ENCODE measurements at regions not wholly inside any gene's neighbourhood (a gene's known extent, or its start where the extent isn't known, plus 50 kb on each side); places are given as distances from the start of the nearest gene placed in this dataset.

DNA sequence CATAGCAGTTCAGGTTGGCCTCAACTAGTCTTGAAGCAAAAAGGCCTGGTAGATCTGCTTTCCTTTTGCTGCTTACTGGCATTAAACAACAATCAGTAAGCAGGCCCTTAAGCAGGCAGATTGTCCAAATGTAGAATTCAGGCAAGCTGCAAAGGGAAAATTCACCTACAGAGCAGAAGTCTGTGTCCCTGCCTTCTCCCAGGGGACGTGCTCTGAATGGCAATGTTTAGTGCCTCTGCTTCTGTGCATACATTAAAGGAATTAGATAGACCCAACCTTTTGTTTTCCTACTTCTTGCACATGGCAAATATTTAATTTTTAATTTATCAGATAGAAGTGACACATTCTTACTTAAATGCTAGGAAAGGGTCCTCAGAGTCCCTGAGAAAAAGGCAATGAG, 328.8 kb upstream of the PIK3R1 start:
- no peak overlapping the region for H3K4me3 ChIP-seq
- H3K27ac ChIP-seq = no peak overlapping the region
- DNase-seq = no peak
- no peak for TF ChIP-seq POLR2AphosphoS5 (IDR thresholded peaks at IDR 0.05)
- no peak for TF ChIP-seq EP300 (IDR thresholded peaks at IDR 0.05)
- no peak for TF ChIP-seq POLR2A (IDR thresholded peaks at IDR 0.05)
- TF ChIP-seq, protein P1, sequence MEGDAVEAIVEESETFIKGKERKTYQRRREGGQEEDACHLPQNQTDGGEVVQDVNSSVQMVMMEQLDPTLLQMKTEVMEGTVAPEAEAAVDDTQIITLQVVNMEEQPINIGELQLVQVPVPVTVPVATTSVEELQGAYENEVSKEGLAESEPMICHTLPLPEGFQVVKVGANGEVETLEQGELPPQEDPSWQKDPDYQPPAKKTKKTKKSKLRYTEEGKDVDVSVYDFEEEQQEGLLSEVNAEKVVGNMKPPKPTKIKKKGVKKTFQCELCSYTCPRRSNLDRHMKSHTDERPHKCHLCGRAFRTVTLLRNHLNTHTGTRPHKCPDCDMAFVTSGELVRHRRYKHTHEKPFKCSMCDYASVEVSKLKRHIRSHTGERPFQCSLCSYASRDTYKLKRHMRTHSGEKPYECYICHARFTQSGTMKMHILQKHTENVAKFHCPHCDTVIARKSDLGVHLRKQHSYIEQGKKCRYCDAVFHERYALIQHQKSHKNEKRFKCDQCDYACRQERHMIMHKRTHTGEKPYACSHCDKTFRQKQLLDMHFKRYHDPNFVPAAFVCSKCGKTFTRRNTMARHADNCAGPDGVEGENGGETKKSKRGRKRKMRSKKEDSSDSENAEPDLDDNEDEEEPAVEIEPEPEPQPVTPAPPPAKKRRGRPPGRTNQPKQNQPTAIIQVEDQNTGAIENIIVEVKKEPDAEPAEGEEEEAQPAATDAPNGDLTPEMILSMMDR (IDR thresholded peaks at IDR 0.05) = no peak
- no peaks in the 10 kb centered on the region for H3K36me3 ChIP-seq
- 39 to 78% (median 53%) methylated on average over 1 of the region's 1 CpG for WGBS, 5 donors
- no peaks in the 10 kb centered on the region for H3K9me3 ChIP-seq
- intact Hi-C loops (cut with DNase I; ENCODE audit: low total_unique reads) = no loop called here
- H3K27me3 ChIP-seq = no peaks in the 10 kb centered on the region
- no peaks in the 10 kb centered on the region for H3K4me1 ChIP-seq

DNA sequence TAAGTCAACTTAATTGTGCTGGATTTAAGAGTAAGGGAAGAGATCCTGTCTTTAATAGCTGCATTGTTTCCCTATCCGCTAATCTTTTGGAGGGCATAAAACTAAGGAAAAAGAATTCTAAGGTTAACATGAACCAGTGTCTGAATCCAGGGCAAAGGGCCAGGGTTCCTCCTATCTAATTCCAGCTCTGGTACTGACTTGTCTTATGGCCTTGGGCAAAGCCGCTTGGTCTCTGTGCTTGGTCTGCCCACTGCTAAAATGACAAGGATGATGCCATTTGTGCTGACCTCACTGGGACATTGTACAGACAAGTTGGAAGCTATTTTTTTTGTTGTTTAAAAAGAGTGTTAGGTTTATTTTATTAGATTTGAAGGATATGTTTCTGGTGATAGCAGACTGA, 334.7 kb upstream of the PIK3R1 start:
- Histone ChIP-seq H3K27ac (no peak overlapping the region), H3K9me3 (no peaks in the 10 kb centered on the region), H3K4me1 (peaks cover 0 to 13% (median 4%) of the 10 kb centered on the region in 4 donors), H3K27me3 (no peaks in the 10 kb centered on the region), H3K36me3 (no peaks in the 10 kb centered on the region), H3K4me3 (no peak overlapping the region)
- TF ChIP-seq POLR2A (IDR thresholded peaks at IDR 0.05) = no peak
- TF ChIP-seq, protein P1 (IDR thresholded peaks at IDR 0.05) = no peak
- TF ChIP-seq POLR2AphosphoS5 (IDR thresholded peaks at IDR 0.05) = no peak
- no peak for TF ChIP-seq EP300 (IDR thresholded peaks at IDR 0.05)
- intact Hi-C loops (cut with DNase I; ENCODE audit: low total_unique reads) = no loop called here
- WGBS, 5 donors = 79 to 97% (median 92%) methylated on average over 2 of the region's 2 CpGs
- no peak for DNase-seq

DNA sequence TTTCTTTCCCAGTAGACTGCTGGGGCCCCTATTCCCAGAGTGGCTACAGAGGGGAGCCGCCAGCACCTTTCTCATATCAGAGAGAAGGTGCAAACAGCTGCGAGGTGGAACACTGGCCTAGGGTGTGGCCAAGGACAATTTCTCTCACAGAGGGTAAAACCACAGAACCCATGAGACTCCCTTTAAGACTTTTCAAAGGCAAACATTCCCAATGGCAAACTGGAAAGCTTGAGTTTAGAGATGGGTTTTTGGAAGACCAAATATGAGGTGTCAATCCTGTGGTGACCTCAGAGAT, 335.1 kb upstream of the PIK3R1 start:
- Histone ChIP-seq H3K36me3 (no peaks in the 10 kb centered on the region), H3K4me3 (no peak overlapping the region), H3K27me3 (no peaks in the 10 kb centered on the region), H3K9me3 (no peaks in the 10 kb centered on the region), H3K27ac (no peak overlapping the region), H3K4me1 (peaks cover 0 to 13% (median 4%) of the 10 kb centered on the region in 4 donors)
- TF ChIP-seq EP300 (IDR thresholded peaks at IDR 0.05) = no peak
- TF ChIP-seq, protein P1 (IDR thresholded peaks at IDR 0.05) = no peak
- no peak for TF ChIP-seq POLR2A (IDR thresholded peaks at IDR 0.05)
- no peak for TF ChIP-seq POLR2AphosphoS5 (IDR thresholded peaks at IDR 0.05)
- WGBS, 5 donors = 35 to 78% (median 47%) methylated on average over 2 of the region's 2 CpGs
- intact Hi-C loops (cut with DNase I; ENCODE audit: low total_unique reads) = no loop called here
- peak; percentile 26 to 64 for DNase-seq

DNA sequence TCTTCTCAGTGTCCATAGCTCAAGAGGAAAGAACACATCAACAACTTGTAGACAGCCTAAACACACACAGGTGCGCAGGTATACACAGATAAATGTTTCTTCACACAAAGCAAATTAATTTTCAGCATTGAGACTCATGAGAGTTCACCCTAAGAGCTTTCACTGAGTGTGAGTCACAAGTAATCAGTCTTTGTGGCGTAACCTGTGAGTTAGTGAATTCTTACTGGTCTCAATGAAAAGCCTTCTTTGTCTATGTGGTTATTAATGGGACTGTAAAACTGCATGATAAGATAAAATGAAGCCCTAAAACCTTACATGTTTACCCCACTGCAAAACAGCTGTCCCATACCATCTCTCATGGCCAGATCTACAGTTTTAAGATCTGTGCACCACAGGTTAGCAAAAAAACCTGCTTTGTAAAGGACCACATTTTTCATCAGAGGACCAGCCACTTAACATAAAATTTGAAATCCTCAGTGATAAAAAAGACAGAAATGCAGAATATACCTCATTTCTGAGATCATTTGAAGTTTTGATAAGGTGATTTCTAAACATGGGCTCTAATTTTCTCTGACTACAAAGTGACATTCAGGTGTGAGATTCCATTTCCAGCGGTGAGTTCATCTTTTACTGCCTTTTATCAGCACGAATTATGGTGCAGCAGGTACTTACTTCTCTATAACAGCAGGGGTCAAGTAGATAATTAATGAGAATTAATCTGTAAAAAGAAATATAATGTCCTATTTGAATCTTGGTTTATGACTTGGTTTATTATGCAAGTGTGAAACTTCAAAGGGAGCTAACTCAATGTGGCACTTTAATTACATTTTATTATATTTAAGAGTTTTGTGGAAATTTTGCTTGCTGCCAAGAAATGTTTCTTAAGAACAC, 335.7 kb upstream of the PIK3R1 start:
- peaks cover 0 to 13% (median 4%) of the 10 kb centered on the region in 4 donors for H3K4me1 ChIP-seq
- intact Hi-C loops (cut with DNase I; ENCODE audit: low total_unique reads) = no loop called here
- peak in 1 of 3 donors; percentile 11 for TF ChIP-seq POLR2AphosphoS5 (IDR thresholded peaks at IDR 0.05)
- TF ChIP-seq, protein P1 (IDR thresholded peaks at IDR 0.05) = no peak
- peak in 1 of 2 donors; percentile 58 for DNase-seq
- no peak overlapping the region for H3K27ac ChIP-seq
- H3K9me3 ChIP-seq = no peaks in the 10 kb centered on the region
- H3K36me3 ChIP-seq = no peaks in the 10 kb centered on the region
- H3K27me3 ChIP-seq = no peaks in the 10 kb centered on the region
- no peak overlapping the region for H3K4me3 ChIP-seq
- WGBS, 5 donors = 43 to 56% (median 53%) methylated on average over 4 of the region's 4 CpGs

Data from stomach (tissue), 8 donors.